H1 (cell line): ENCODE measurements at regions not wholly inside any gene's neighbourhood (a gene's known extent, or its start where the extent isn't known, plus 50 kb on each side); places are given as distances from the start of the nearest gene placed in this dataset.

Experiments
- CTCF ChIA-PET: fragments of 300-600 bp; sonication (Branson Sonifier 250); formaldehyde crosslinking; loops from one replicate; lab custom pipeline; 2021; ENCODE audit not compliant: partially characterized antibody; lab: Charles Lee
- POLR2A ChIA-PET: fragments of 300-600 bp; sonication (Branson Sonifier 250); formaldehyde crosslinking; loops from one replicate; lab custom pipeline; 2021; ENCODE audit warnings: inconsistent platforms; ENCODE audit not compliant: partially characterized antibody; lab: Charles Lee
- DNase-seq, 2 experiments: peaks; one replicate each; pipeline versions ENCODE4 v3.0.0 to v3.0.0-alpha.2; 2010 to 2022; ENCODE audit warnings: low spot score in 2 of 2, low read depth in 1 of 2, mixed read lengths in 1 of 2
- FAIRE-seq: peaks from 2 replicates; lab custom pipeline; 2011; peaks lifted over from hg19 to GRCh38; lab: Jason Lieb, UNC
- H2AFZ ChIP-seq: 2 replicates; pipeline ENCODE4 v1.8.1; 2012; ENCODE audit warnings: low read length, inconsistent platforms
- H2AK5ac ChIP-seq: 2 replicates; pipeline ENCODE4 v1.6.1; 2013; ENCODE audit warnings: low read depth, low read length
- H2BK120ac ChIP-seq: replicated peaks from 2 replicates; pipeline ENCODE3; 2013; ENCODE audit warnings: low read depth, low read length, inconsistent platforms
- H2BK12ac ChIP-seq: 2 replicates; pipeline ENCODE4 v1.6.1; 2013; ENCODE audit warnings: low read depth, low read length
- H2BK15ac ChIP-seq: 2 replicates; pipeline ENCODE4 v1.6.1; 2013; ENCODE audit warnings: low read length
- H2BK20ac ChIP-seq: 2 replicates; pipeline ENCODE4 v1.6.1; 2013; ENCODE audit warnings: low read length
- H2BK5ac ChIP-seq: 2 replicates; pipeline ENCODE4 v1.6.1; 2013; ENCODE audit warnings: low read depth, low read length
- H3K14ac ChIP-seq: 2 replicates; pipeline ENCODE4 v1.6.1; 2013; ENCODE audit warnings: inconsistent platforms; ENCODE audit not compliant: insufficient read length
- H3K18ac ChIP-seq: 2 replicates; pipeline ENCODE4 v1.6.1; 2013; ENCODE audit warnings: low read length; ENCODE audit errors: extremely low read depth
- H3K23ac ChIP-seq: 2 replicates; pipeline ENCODE4 v1.6.1; 2013; ENCODE audit warnings: inconsistent platforms; ENCODE audit not compliant: insufficient read length
- H3K23me2 ChIP-seq: 2 replicates; pipeline ENCODE4 v1.6.1; 2013; ENCODE audit warnings: low read depth, low read length
- H3K27ac ChIP-seq: 2 replicates; pipeline ENCODE4 v1.6.1; 2011; ENCODE audit warnings: low read depth, low read length, inconsistent platforms
- H3K27me3 ChIP-seq, 4 experiments: replicated peaks in 1 of 4; 1 replicate in 1 of 4; 2 replicates in 3 of 4; pipeline versions ENCODE4 v1.6.1 to v1.8.1; 2011 to 2013; ENCODE audit warnings: low read length in 3 of 4, mild to moderate bottlenecking in 3 of 4, inconsistent platforms in 2 of 4, mixed read lengths in 2 of 4, moderate library complexity in 1 of 4; ENCODE audit not compliant: control insufficient read depth in 3 of 4, insufficient read depth in 3 of 4; ENCODE audit errors: extremely low read depth in 1 of 4
- H3K36me3 ChIP-seq, 4 experiments: 2 replicates each; pipeline versions ENCODE4 v1.6.1 to v1.8.1; 2011 to 2013; ENCODE audit warnings: mild to moderate bottlenecking in 4 of 4, low read length in 3 of 4, moderate library complexity in 2 of 4, control low read depth in 1 of 4, inconsistent platforms in 1 of 4; ENCODE audit not compliant: insufficient read depth in 4 of 4, control insufficient read depth in 2 of 4
- H3K4ac ChIP-seq: replicated peaks from 2 replicates; pipeline ENCODE3; 2013; ENCODE audit warnings: low read length, low read depth, mixed read lengths, inconsistent platforms; ENCODE audit not compliant: insufficient read length
- H3K4me1 ChIP-seq, 4 experiments: replicated peaks in 1 of 4; 1 replicate in 1 of 4; 2 replicates in 3 of 4; pipeline versions ENCODE4 v1.6.1 to v1.8.1; 2011 to 2013; ENCODE audit warnings: low read length in 3 of 4, inconsistent platforms in 2 of 4, mixed read lengths in 1 of 4; ENCODE audit not compliant: insufficient read depth in 4 of 4, control insufficient read depth in 3 of 4
- H3K4me2 ChIP-seq, 2 experiments: 2 replicates each; pipeline versions ENCODE4 v1.6.1 to v1.8.1; 2011 to 2013; ENCODE audit warnings: low read depth in 2 of 2, low read length in 2 of 2, control low read depth in 1 of 2, inconsistent platforms in 1 of 2, mild to moderate bottlenecking in 1 of 2; ENCODE audit not compliant: insufficient read depth in 1 of 2
- H3K4me3 ChIP-seq, 4 experiments: fragments of 200-600, 300-600 bp in 1 of 4; sonication (generic), shearing (Covaris generic), sonication (Bioruptor Twin) in 1 of 4; 2 replicates each; pipeline versions ENCODE4 v1.5.1 to v1.8.1; 2011 to 2016; ENCODE audit warnings: low read length in 4 of 4, low read depth in 3 of 4, control low read depth in 2 of 4, inconsistent platforms in 2 of 4, mild to moderate bottlenecking in 2 of 4, mixed read lengths in 1 of 4, moderate library complexity in 1 of 4; ENCODE audit not compliant: insufficient read depth in 2 of 4; ENCODE audit errors: extremely low read depth in 1 of 4
- H3K56ac ChIP-seq: replicated peaks from 2 replicates; pipeline ENCODE3; 2013; ENCODE audit warnings: low read depth, mild to moderate bottlenecking, mixed read lengths, low read length, inconsistent platforms; ENCODE audit not compliant: insufficient read length
- H3K79me1 ChIP-seq: 2 replicates; pipeline ENCODE4 v1.6.1; 2013; ENCODE audit warnings: low read depth, low read length, control low read depth
- H3K79me2 ChIP-seq, 2 experiments: 2 replicates each; pipeline versions ENCODE4 v1.6.1 to v1.8.1; 2012 to 2013; ENCODE audit warnings: low read length in 2 of 2, mild to moderate bottlenecking in 2 of 2, inconsistent platforms in 1 of 2; ENCODE audit not compliant: insufficient read depth in 2 of 2, control insufficient read depth in 1 of 2
- H3K9ac ChIP-seq, 4 experiments: replicated peaks in 1 of 4; 1 replicate in 1 of 4; 2 replicates in 3 of 4; pipeline versions ENCODE4 v1.6.1 to v1.8.1; 2011 to 2013; ENCODE audit warnings: low read depth in 3 of 4, low read length in 3 of 4, control low read depth in 2 of 4, mild to moderate bottlenecking in 2 of 4, moderate library complexity in 2 of 4, inconsistent platforms in 1 of 4; ENCODE audit errors: extremely low read depth in 1 of 4
- H3K9me3 ChIP-seq, 2 experiments: 2 replicates each; pipeline versions ENCODE4 v1.6.1 to v1.8.1; 2012 to 2013; ENCODE audit warnings: mild to moderate bottlenecking in 2 of 2, moderate library complexity in 2 of 2, control low read depth in 1 of 2, inconsistent platforms in 1 of 2, low read depth in 1 of 2, low read length in 1 of 2, mixed read lengths in 1 of 2; ENCODE audit not compliant: insufficient read depth in 2 of 2
- H4K20me1 ChIP-seq, 2 experiments: replicated peaks in 1 of 2; 2 replicates each; pipeline versions ENCODE3 to v1.8.1; 2011 to 2013; ENCODE audit warnings: inconsistent platforms in 2 of 2, low read length in 2 of 2, mild to moderate bottlenecking in 1 of 2; ENCODE audit not compliant: insufficient read depth in 2 of 2, control insufficient read depth in 1 of 2
- H4K5ac ChIP-seq: 2 replicates; pipeline ENCODE4 v1.6.1; 2013; ENCODE audit warnings: low read length, low read depth, mixed read lengths, inconsistent platforms; ENCODE audit not compliant: insufficient read length
- H4K8ac ChIP-seq: 2 replicates; pipeline ENCODE4 v1.8.0; 2013; ENCODE audit warnings: mild to moderate bottlenecking, moderate library complexity, low read length, inconsistent platforms; ENCODE audit not compliant: insufficient read depth; ENCODE audit errors: extremely low read depth
- H4K91ac ChIP-seq: replicated peaks from 2 replicates; pipeline ENCODE3; 2013; ENCODE audit warnings: low read length, mixed read lengths, inconsistent platforms; ENCODE audit not compliant: insufficient read length
- BCL11A ChIP-seq, 2 experiments: IDR thresholded peaks; one replicate each; pipeline ENCODE4 v1.6.1; 2011; ENCODE audit warnings: low read depth in 2 of 2, low read length in 2 of 2, mild to moderate bottlenecking in 2 of 2
- BRCA1 ChIP-seq: IDR thresholded peaks from 2 replicates; pipeline ENCODE4 v1.6.1; 2012; ENCODE audit warnings: low read depth, low read length, improper control_type of control experiment
- CBX5 ChIP-seq: fragments of 300-800, 300-1000 bp; sonication (generic); IDR thresholded peaks from 2 replicates; pipeline ENCODE4 v1.7.1; 2016; ENCODE audit warnings: antibody characterized with exemption, low read length, low read depth
- EGR1 ChIP-seq: IDR thresholded peaks from 2 replicates; pipeline ENCODE4 v1.6.1; 2011; ENCODE audit warnings: low read depth, low read length, borderline replicate concordance
- EP300 ChIP-seq, 2 experiments: IDR thresholded peaks; 1 replicate in 1 of 2; 2 replicates in 1 of 2; pipeline ENCODE4 v1.6.1; 2011 to 2012; ENCODE audit warnings: low read depth in 2 of 2, low read length in 2 of 2, mild to moderate bottlenecking in 2 of 2, borderline replicate concordance in 1 of 2, inconsistent platforms in 1 of 2, moderate library complexity in 1 of 2
- EZH2 ChIP-seq: fragments of 200-600 bp; sonication (generic); IDR thresholded peaks from 2 replicates; pipeline ENCODE4 v1.7.1; 2012; ENCODE audit warnings: low read depth, mild to moderate bottlenecking, moderate library complexity, low read length, inconsistent platforms; ENCODE audit not compliant: severe bottlenecking
- GABPA ChIP-seq: IDR thresholded peaks from 2 replicates; pipeline ENCODE4 v1.6.1; 2011; ENCODE audit warnings: mild to moderate bottlenecking, low read length, moderate library complexity, borderline replicate concordance; ENCODE audit not compliant: insufficient read depth
- NRF1 ChIP-seq: IDR thresholded peaks from 2 replicates; pipeline ENCODE4 v1.6.1; 2011; ENCODE audit warnings: mild to moderate bottlenecking, low read depth, low read length, improper control_type of control experiment
- SIN3A ChIP-seq, 2 experiments: IDR thresholded peaks in 1 of 2; conservative IDR thresholded peaks in 1 of 2; 2 replicates each; pipeline ENCODE4 v1.6.1; 2011 to 2012; ENCODE audit warnings: low read length in 2 of 2, improper control_type of control experiment in 1 of 2, low read depth in 1 of 2, mild to moderate bottlenecking in 1 of 2
- SIRT6 ChIP-seq: IDR thresholded peaks from one replicate; pipeline ENCODE4 v1.7.1; 2012; ENCODE audit warnings: low read length, inconsistent platforms
- SUZ12 ChIP-seq: fragments of 200-600 bp; sonication (generic); IDR thresholded peaks from 2 replicates; pipeline ENCODE4 v1.6.1; 2012; ENCODE audit warnings: mild to moderate bottlenecking, inconsistent platforms, low read length, moderate library complexity, mixed read lengths
- TBP ChIP-seq: IDR thresholded peaks from 2 replicates; pipeline ENCODE4 v1.6.1; 2011; ENCODE audit warnings: low read depth, low read length, improper control_type of control experiment
- TEAD4 ChIP-seq: IDR thresholded peaks from 2 replicates; pipeline ENCODE4 v1.6.1; 2012; ENCODE audit warnings: low read depth, low read length, inconsistent platforms, mixed read lengths
- whole genome bisulfite sequencing, 2 experiments: shearing (Covaris generic) in 1 of 2; methylation state at CpG; one replicate each; pipeline versions ENCODE4 v1.1.6 to v1.1.7; 2013 to 2015; ENCODE audit warnings: low lambda C conversion rate in 2 of 2, mixed read lengths in 2 of 2, inconsistent platforms in 1 of 2, low coverage in 1 of 2, missing lambda C conversion rate in 1 of 2; ENCODE audit not compliant: insufficient replicate concordance in 2 of 2, insufficient coverage in 1 of 2, insufficient read length in 1 of 2; ENCODE audit errors: extremely low coverage in 1 of 2, missing lambda C conversion rate in 1 of 2; 5-methylcytosine and 5-hydroxymethylcytosine counted together

- CTCF ChIA-PET, result no interaction called here
- Histone ChIP-seq H3K36me3 (no peaks in the 10 kb centered on the region), H3K4me1 (peaks cover 0 to 2% (median 0%) of the 10 kb centered on the region in 4 experiments; a peak in 1 of 7 replicates), H2BK20ac (no peak overlapping the region), H4K91ac (no peak overlapping the region), H3K27ac (no peak overlapping the region), H3K79me1 (no peaks in the 10 kb centered on the region), H4K20me1 (no peaks in the 10 kb centered on the region), H3K9me3 (peaks cover 0 to 5% of the 10 kb centered on the region in 2 experiments; a peak in 2 of 4 replicates), H3K14ac (no peak overlapping the region), H3K18ac (no peak overlapping the region), H3K79me2 (no peaks in the 10 kb centered on the region), H3K4me3 (no peak overlapping the region), H3K23me2 (peaks cover 1% of the 10 kb centered on the region; the same call in 1 of the 2 replicates), H3K9ac (no peak overlapping the region), H2AFZ (no peak overlapping the region), H2AK5ac (no peak overlapping the region), H2BK12ac (no peak overlapping the region), H3K27me3 (no peaks in the 10 kb centered on the region), H4K8ac (no peak overlapping the region), H3K56ac (no peak overlapping the region), H3K4ac (no peak overlapping the region), H3K23ac (no peak overlapping the region), H2BK120ac (no peak overlapping the region), H4K5ac (no peak overlapping the region), H2BK5ac (no peak overlapping the region), H2BK15ac (no peak overlapping the region), H3K4me2 (no peak overlapping the region)
- DNase-seq (no peak), FAIRE-seq (no peak)
- 90% methylated on average over 7 of the region's 7 CpGs; no CpG with 5 or more reads in 1 of the 2 experiments for WGBS, 2 experiments
- POLR2A ChIA-PET, result no interaction called here
- TF ChIP-seq SIRT6 (no peak), EZH2 (no peak), GABPA (no peak), SIN3A (conservative IDR thresholded peaks at IDR 0.05 in 1 of 2, IDR thresholded peaks at IDR 0.05 in 1 of 2; ENCODE audit: low read depth in 1 of 2, low read length in 2 of 2) (no peak), TEAD4 (no peak), TBP (no peak), CBX5 (no peak), BRCA1 (no peak), SUZ12 (no peak), EP300 (IDR thresholded peaks at IDR 0.05; ENCODE audit: borderline replicate concordance in 1 of 2, low read depth in 2 of 2, low read length in 2 of 2) (no peak), EGR1 (no peak), BCL11A (IDR thresholded peaks at IDR 0.05; ENCODE audit: low read depth in 2 of 2, low read length in 2 of 2) (no peak), NRF1 (no peak)
Observed at GRCh38 chr7:153402721-153403541, 643.4 kb downstream of the ACTR3B start.
